ENCODE measurements at regions not wholly inside any gene's neighbourhood (a gene's known extent, or its start where the extent isn't known, plus 50 kb on each side); places are given as distances from the start of the nearest gene placed in this dataset.

- H3K4me3 ChIP-seq (replicated peaks in 1 of 3): no peak overlapping the region
- H3K36me3 ChIP-seq: no peaks in the 10 kb centered on the region
- no peaks in the 10 kb centered on the region for H3K4me1 ChIP-seq
- no peaks in the 10 kb centered on the region for H3K9me3 ChIP-seq
- DNase-seq: no peak
- intact Hi-C loops (cut with DNase I): no loop called here
- 45 to 54% methylated on average over 1 of the region's 1 CpG for WGBS, 2 donors
- H3K27ac ChIP-seq: no peak overlapping the region
- TF ChIP-seq CTCF (IDR thresholded peaks at IDR 0.05) (no peak), POLR2A (IDR thresholded peaks at IDR 0.05) (no peak)
- no peaks in the 10 kb centered on the region for H3K27me3 ChIP-seq
Measured at GRCh38 chr11:39462506-39462905, 1996.9 kb downstream of the LRRC4C start.

- 64 to 73% methylated on average over 1 of the region's 1 CpG for WGBS, 2 donors
- H3K9me3 ChIP-seq: no peaks in the 10 kb centered on the region
- no peak for TF ChIP-seq CTCF (IDR thresholded peaks at IDR 0.05)
- TF ChIP-seq POLR2A (IDR thresholded peaks at IDR 0.05): no peak
Measured at GRCh38 chr11:39461066-39461465, 1998.4 kb downstream of the LRRC4C start.

GRCh38 chr11:39459606-39460005 lies 1999.8 kb downstream of the LRRC4C start:
- Histone ChIP-seq H3K4me3 (replicated peaks in 1 of 3) (no peak overlapping the region), H3K9me3 (no peaks in the 10 kb centered on the region), H3K27ac (no peak overlapping the region), H3K4me1 (no peaks in the 10 kb centered on the region), H3K27me3 (no peaks in the 10 kb centered on the region), H3K36me3 (no peaks in the 10 kb centered on the region)
- TF ChIP-seq POLR2A (IDR thresholded peaks at IDR 0.05) (no peak), CTCF (IDR thresholded peaks at IDR 0.05) (no peak)
- DNase-seq: no peak
- intact Hi-C loops (cut with DNase I): no loop called here
- 85 to 87% methylated on average over 6 of the region's 6 CpGs for WGBS, 2 donors

More at GRCh38 chr11:39461066-39461465, 1998.4 kb downstream of the LRRC4C start:
- no peak for DNase-seq
- intact Hi-C loops (cut with DNase I): no loop called here
- no peak overlapping the region for H3K4me3 ChIP-seq (replicated peaks in 1 of 3)
- no peak overlapping the region for H3K27ac ChIP-seq
- no peaks in the 10 kb centered on the region for H3K4me1 ChIP-seq
- no peaks in the 10 kb centered on the region for H3K27me3 ChIP-seq
- H3K36me3 ChIP-seq: no peaks in the 10 kb centered on the region

GRCh38 chr11:39458481-39458880 lies 2001.0 kb downstream of the LRRC4C start:
- no peak overlapping the region for H3K4me3 ChIP-seq (replicated peaks in 1 of 3)
- H3K27ac ChIP-seq: no peak overlapping the region
- DNase-seq: no peak
- intact Hi-C loops (cut with DNase I): no loop called here
- WGBS, 2 donors: 69 to 77% methylated on average over 2 of the region's 2 CpGs
- H3K4me1 ChIP-seq: no peaks in the 10 kb centered on the region
- TF ChIP-seq POLR2A (IDR thresholded peaks at IDR 0.05) (no peak), CTCF (IDR thresholded peaks at IDR 0.05) (no peak)
- H3K9me3 ChIP-seq: no peaks in the 10 kb centered on the region
- no peaks in the 10 kb centered on the region for H3K36me3 ChIP-seq
- no peaks in the 10 kb centered on the region for H3K27me3 ChIP-seq

GRCh38 chr11:39443424-39444022 lies 2015.9 kb downstream of the LRRC4C start:
- no peaks in the 10 kb centered on the region for H3K4me1 ChIP-seq

More at GRCh38 chr11:39443424-39444022, 2015.9 kb downstream of the LRRC4C start:
- Histone ChIP-seq H3K27ac (no peak overlapping the region), H3K9me3 (no peaks in the 10 kb centered on the region), H3K4me3 (replicated peaks in 1 of 3) (no peak overlapping the region), H3K27me3 (no peaks in the 10 kb centered on the region), H3K36me3 (no peaks in the 10 kb centered on the region)
- DNase-seq: no peak
- no peak for TF ChIP-seq POLR2A (IDR thresholded peaks at IDR 0.05)
- TF ChIP-seq CTCF (IDR thresholded peaks at IDR 0.05): no peak
- intact Hi-C loops (cut with DNase I): no loop called here
